Fibroblast of gingiva (primary cell): ENCODE measurements at regions not wholly inside any gene's neighbourhood (a gene's known extent, or its start where the extent isn't known, plus 50 kb on each side); places are given as distances from the start of the nearest gene placed in this dataset.
"Not testable (repeated sequence)": the region's sequence is repeated elsewhere in the genome, so short reads cannot be mapped to it uniquely, and the experiment has no call there.

Experiments used
- DNase-seq: peaks from one replicate; pipeline ENCODE4 v3.0.0-alpha.2; 2011; ENCODE audit warnings: low read depth

DNA sequence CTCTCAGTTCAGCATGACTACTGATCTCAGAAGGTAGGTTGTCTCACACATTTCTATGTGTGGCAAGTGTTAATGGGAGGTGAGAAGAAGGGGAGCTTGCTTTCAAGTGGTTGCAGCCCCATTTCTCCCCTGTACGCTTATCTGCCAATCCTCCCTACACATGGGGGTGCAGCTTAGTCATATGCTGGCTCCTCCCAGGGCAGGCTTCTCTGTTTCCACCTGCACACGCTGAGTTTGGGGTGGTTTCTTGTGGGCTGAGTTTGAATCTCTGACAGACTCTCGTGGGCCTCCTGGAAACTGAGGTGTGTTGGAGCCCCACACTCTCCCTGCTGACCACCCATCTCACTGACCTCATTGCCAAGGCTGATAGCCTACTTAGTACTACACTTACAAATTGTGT lies 435.8 kb upstream of the MTPN start:
- no peak for DNase-seq

GRCh38 chr7:136405931-136406777 lies 429.0 kb upstream of the MTPN start:
- DNase-seq = peak; percentile 30

DNA sequence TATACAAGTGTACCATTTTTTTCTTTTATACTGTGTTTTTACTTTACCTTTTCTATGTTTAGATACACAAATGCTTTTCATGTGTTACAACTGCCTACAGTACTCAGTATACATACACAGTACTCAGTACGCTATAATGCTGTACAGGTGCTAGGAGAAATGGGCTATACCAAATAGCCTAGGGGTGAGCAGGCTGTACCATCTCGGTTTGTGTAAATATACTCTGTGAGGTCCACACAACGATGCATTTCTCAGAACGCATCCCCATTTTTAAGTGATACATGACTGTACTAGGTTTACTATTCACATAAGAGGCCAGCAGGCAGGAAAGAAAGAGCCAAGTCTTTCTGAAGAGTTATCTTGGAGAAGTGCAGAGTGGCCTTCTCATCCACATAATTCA lies 426.4 kb upstream of the MTPN start:
- DNase-seq = no peak

GRCh38 chr7:136400877-136401276 lies 423.7 kb upstream of the MTPN start:
- DNase-seq = no peak

DNA sequence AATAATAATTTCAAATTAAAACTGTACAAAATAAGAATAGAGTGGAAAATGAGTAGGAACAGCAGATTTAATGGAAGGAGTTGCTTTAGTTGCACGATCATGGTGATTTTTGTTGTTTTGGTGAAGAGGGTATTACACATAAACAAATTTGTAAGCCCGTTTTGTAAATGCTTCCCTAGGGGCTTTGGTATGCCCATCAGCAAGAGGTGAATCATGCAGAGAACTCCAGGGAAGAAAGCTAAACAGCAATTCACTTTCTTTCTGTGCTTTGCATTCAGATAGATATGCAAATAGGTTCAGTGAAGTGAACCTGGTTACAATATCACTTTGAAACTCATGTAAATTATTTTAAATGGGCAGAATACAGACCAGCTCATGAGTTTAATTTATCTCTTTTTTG lies 422.2 kb upstream of the MTPN start:
- no peak for DNase-seq

DNA sequence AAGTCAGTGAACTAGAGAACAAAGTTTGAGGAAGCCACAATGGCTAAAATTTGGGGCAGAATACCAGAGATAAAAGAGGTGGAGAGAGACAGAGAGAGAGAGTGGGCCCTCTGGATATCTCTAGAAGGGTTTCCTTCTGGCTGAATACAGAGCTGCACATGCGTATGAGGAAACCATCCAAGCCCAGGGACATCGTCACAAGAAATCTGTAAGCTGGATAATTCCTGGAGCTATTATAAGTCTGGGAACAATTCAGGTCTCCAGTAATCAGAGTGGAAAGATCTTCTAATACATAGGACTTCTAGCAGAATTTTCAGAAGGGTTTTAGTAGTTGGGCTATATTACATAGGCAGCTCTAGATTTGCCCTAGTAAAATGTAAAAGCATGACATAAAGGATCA lies 415.7 kb upstream of the MTPN start:
- DNase-seq = no peak

DNA sequence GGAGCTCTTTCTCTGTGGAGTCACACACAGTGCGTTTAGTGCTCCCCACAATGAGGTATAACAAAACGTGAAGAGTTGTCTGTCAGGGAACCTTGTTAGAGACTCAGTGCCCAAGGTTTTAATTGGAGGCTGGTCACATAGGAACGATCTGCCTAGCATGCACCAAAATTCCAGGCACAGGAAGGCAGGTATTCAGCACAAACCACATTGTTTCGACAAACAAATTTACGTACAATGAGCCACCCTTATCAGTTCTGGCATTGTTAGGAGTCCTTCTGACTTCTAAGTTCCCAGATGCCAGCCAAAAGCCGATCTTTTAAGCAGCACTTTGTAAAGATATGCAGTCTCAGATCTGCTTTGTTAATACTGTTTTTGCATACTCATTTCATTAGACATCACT lies 414.2 kb upstream of the MTPN start:
- no peak for DNase-seq

DNA sequence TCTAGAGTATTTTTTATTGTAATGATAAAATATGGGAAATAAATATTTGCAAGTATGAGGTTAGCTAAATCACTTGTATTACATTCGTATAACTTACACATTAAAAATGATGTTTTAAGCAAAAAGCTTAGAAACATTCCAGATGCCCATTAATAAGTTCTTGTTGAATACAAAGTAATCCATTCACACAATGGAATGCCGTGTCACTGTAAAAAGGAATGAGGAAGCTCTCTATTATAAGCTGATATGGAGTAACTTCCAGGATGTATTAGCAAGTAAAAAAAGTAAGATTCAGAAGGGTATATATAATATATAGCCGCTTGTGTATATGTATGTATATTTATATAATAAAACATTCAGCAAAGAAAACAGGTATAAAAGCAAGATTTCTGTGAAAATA lies 412.8 kb upstream of the MTPN start:
- DNase-seq = no peak

GRCh38 chr7:136386876-136387275 lies 409.7 kb upstream of the MTPN start:
- DNase-seq = no peak

DNA sequence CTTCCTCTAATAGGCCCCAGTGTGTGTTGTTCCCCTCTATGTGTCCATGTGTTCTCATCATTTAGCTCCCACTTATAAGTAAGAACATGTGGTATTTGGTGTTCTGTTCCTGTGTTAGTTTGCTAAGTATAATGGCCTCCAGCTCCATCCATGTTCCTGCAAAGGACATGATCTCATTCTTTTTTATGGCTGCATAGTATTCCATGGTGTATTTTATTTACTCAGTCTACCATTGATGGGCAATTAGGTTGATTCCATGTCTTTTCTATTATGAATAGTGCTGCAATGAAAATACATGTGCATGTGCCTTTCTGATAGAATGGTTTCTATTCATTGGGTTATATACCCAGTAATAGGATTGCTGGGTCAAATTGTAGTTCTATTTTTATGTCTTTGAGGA lies 394.2 kb upstream of the MTPN start:
- DNase-seq = not testable (repeated sequence)

DNA sequence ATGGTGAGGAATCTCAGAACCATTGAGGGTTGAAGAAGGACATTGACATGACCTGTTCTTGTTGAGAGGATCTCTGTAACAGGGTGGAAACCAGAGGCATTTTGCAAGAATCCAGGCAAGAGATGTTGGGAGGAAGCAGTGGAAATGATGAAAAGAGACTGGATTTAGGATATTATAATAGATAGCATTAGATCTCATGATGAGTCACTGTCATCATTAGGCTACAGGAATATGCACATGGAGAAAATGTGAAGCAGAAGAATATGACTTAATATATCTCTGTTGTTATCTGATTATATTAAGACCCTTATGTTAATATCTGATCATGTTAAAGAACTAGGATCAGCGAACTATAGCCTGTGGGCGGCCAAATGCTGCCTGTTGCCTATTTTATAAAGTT lies 393.0 kb upstream of the MTPN start:
- no peak for DNase-seq

- DNase-seq = no peak
Measured at GRCh38 chr7:136369225-136369624, 392.1 kb upstream of the MTPN start.

DNA sequence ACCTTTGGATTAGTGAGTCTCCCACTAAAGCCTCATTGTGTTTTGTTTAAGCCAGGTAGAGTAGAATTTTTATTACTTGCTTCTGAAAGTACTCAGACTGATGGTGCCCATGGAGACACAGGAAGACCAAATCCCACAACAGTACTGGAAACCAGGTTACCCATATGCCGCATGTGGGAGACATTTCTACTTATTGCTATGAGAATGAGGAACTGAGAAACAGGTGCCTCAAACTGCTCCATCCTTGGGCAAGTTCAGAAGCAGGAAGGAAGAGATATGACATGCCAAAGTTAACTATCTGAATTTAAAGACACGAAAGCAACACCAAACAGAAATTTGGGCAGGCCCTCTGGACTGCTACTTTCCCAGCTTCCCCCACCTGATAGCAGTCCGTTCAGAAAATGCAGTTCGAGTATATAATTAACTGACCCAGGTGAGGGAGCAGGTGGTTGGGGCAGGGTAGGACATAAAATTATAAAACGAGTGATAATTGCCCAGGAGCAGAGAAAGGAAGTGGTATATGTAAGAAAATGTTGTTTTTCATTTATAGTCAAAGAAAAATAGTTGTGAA lies 382.3 kb upstream of the MTPN start:
- no peak for DNase-seq

DNA sequence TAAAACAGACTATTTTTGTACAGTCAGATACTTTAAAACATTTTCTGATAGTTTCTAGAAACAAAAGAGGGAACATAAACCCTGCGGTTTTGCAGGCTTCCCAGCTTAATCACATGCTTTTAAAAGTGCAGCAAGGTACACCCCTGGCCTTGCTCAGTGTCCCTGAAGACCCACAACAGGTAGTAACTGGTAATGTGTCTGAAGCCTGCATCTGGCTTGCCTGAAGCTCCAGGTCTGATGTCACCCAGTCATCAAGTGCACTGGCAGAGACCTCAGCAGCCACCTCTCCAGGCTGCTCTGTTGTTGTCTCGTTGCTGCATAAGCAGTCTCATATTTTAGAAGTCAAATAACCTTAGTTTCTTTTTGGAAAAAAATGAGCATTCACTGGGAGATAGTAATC lies 376.1 kb upstream of the MTPN start:
- no peak for DNase-seq

DNA sequence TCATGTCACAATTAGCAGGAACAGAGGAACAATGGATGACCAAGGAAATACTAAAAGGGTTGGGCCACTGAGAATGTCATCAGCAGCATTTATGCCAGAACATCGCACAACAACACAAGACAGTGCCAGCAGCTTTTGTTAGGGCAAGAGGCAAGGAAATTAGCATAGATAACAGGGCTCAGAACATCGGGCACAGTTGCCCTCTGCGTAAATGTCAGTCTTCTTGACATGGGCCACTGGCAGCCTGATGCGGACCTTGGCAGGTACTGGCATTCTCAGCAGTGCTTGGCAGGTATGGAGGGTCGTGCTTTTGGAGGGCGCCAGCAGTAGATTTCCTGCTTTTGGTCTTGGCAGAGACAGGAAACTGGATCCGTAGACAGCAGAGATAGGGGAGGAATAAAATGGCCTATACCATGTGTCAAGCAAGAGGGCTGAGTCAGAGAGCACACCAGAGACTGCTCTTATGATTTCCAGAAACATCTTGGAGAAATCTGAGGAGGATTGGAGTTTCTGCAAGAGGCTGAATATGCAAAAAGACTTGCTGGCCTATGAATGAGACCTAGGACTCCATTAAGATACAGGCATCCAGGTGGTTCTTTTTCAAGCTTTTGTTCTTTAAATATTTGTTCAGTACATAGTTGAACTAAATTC lies 371.5 kb upstream of the MTPN start:
- no peak for DNase-seq

GRCh38 chr7:136348142-136348541 lies 371.0 kb upstream of the MTPN start:
- DNase-seq = no peak

DNA sequence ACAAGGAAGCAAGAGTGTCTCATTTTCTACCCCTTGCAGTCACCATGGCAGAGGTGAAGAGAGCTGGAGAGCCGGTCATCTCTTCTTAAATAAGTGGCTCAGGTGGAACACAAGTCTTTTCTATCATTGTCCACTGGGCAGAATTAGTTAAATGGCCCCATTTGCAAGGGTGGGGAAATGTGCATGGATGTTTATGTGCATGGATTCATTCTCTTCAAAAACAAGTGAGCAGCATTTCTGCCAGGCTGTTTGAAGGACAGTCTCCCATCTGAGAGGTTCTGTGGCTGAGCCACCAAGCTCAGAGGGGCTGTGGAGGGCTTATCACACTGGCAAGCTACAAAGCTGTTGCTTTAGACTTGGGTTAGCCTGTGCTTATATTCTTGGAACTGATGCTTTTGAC lies 370.3 kb upstream of the MTPN start:
- no peak for DNase-seq

GRCh38 chr7:136342251-136342650 lies 365.1 kb upstream of the MTPN start:
- DNase-seq = no peak

DNA sequence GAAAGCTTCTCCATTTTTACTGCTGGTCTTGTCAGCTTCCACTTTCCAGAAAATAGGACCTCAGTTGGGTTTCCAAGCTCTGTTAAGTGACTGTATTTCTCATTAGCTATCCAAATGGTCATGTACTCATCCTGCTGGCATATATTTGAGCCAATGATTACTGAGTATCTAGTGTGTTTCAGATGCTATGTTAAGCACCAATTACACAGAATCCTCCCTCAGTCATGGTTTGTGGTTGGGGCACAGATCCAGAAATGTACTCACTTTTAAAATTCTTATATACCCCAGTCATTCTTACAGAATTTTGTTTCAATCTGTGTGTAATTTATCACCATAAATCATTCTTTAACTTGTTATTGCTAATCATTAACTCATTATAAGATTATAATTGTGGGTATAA lies 362.3 kb upstream of the MTPN start:
- DNase-seq = no peak

DNA sequence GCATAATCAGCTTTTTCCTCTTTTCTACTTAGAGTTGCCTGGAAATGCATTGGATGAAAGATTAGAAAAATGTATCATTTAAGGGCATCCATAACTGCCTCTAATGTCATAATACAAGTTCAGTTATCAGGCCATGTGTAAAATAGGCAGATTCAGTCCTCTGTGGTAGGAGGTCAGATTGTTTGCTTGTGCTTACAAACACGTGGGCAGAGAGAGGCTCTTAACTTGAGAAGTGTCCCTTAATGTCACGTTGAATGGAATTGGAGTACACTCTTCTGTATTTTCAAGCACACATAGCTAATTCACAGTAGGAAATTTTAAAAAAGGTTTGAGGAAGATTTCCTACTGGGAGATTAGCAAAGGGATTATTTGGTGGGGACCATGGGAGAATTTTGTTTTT lies 359.8 kb upstream of the MTPN start:
- no peak for DNase-seq

DNA sequence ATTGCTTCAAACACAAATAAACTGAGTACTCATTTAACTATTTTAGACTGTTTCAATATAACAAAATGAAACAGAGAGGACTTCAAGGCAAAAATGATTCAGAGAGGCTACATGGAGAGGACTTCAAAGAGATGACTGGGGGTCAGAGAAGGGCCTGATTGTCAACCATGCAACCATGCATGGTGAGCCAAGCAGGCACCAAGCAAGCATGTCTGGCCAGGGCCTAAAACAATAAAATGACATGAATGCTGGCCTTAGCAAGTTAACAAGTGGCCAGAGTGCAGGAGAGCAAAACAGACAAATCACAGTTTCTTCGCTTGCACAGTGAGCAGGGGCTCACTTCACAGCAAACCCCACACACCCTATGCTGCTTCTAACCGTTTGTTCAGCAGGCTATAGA lies 356.5 kb upstream of the MTPN start:
- DNase-seq = no peak

GRCh38 chr7:136326045-136326609 lies 349.0 kb upstream of the MTPN start:
- DNase-seq = no peak

- DNase-seq = no peak
Measured at GRCh38 chr7:136325578-136325977, 348.4 kb upstream of the MTPN start.
